ENCODE measurements at regions not wholly inside any gene's neighbourhood (a gene's known extent, or its start where the extent isn't known, plus 50 kb on each side); places are given as distances from the start of the nearest gene placed in this dataset.

DNA sequence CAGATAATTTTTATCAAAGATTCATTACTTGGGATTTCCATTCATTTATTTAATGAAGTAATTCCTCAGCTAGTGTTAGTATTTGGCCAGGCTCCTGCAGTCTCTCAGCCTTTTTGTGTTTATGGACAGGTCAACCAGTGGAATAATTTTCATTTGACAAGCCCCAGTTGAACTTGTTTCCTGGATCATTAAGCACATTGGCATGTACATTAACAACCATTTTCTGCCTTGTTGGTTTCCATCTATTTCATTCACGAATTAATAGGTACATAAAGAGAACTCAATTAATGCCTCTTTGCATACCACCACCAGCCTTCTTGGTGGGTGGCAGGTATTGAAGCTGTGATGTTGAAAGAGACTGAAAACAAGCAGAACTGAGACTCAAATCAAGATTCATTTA is 745.2 kb downstream of the KCNA4 start:
- H3K4me2 ChIP-seq = no peak overlapping the region
- no peak overlapping the region for H3K27ac ChIP-seq
- H3K9ac ChIP-seq = no peak overlapping the region
- H3K9me3 ChIP-seq = no peaks in the 10 kb centered on the region
- no peaks in the 10 kb centered on the region for H3K4me1 ChIP-seq
- no peak overlapping the region for H3K4me3 ChIP-seq
- TF ChIP-seq Cebpa-rat (IDR thresholded peaks at IDR 0.05) = no peak
- H3K27me3 ChIP-seq = no peaks in the 10 kb centered on the region
- no peaks in the 10 kb centered on the region for H4K20me1 ChIP-seq
- no peaks in the 10 kb centered on the region for H3K36me3 ChIP-seq

DNA sequence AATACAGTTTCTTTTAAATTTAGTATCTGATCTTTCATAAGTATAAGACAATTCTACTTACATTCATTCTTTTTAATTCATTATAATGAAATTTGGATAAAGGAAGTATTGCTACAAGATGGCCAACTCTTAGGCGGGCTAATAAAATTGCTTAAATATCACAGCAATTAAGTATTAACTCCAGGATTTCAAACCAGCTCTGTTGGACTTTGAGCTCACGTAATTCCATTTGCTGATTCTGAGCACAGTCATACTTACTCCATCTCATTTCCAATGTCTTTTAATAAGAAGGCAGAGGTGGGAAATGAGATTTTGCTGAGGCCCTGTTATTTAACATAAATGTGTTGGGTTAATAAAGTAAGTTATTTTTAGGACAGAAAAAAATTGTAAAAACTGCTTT is 748.1 kb downstream of the KCNA4 start:
- no peak for TF ChIP-seq Cebpa-rat (IDR thresholded peaks at IDR 0.05)
- H3K4me1 ChIP-seq = no peaks in the 10 kb centered on the region
- H3K4me2 ChIP-seq = no peak overlapping the region
- no peak overlapping the region for H3K9ac ChIP-seq
- no peaks in the 10 kb centered on the region for H3K9me3 ChIP-seq
- no peak overlapping the region for H3K4me3 ChIP-seq
- H3K27me3 ChIP-seq = no peaks in the 10 kb centered on the region
- no peaks in the 10 kb centered on the region for H4K20me1 ChIP-seq
- H3K27ac ChIP-seq = no peak overlapping the region
- H3K36me3 ChIP-seq = no peaks in the 10 kb centered on the region

DNA sequence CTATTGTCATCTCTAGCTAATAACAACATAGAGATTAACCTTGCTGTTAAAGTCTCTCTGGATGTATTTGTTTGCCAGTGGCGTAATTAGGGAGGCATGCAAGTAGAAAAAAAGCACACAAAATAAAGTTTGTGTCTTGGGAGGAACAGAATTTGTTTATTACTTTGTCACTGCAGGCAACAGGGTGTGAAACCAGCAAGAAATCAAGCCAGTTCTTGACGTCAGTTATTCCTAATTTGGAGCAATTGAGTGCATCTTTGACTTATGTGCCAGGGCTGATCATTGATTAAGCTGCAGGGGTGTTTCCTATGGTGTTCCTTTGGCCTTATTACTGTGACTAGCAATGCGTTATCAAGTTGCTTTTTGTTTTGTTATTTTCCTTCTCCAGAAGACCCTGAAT is 751.0 kb downstream of the KCNA4 start:
- Histone ChIP-seq H3K4me1 (peaks cover 9% of the 10 kb centered on the region), H3K27me3 (no peaks in the 10 kb centered on the region), H3K9me3 (no peaks in the 10 kb centered on the region), H4K20me1 (no peaks in the 10 kb centered on the region), H3K4me3 (no peak overlapping the region), H3K9ac (no peak overlapping the region), H3K4me2 (no peak overlapping the region), H3K36me3 (no peaks in the 10 kb centered on the region), H3K27ac (no peak overlapping the region)
- TF ChIP-seq Cebpa-rat (IDR thresholded peaks at IDR 0.05) = no peak

DNA sequence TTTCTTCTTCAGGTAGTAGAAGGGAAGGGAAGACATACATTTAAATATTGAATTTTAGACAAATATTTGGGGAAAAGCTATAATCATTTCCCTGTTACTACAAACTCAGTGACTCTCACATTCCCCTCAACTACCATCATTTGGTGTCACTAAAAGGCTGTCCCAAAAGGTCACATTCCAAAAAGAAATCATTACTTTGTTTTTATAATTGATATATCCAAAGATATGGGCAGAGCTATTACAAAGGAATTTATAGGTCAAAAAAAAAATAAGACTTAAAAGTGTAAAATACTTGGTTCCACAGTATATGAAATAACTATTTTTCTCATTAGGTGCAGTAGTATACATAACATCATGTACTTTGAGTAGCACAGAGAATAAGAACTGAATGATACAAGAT is 751.4 kb downstream of the KCNA4 start:
- Histone ChIP-seq H3K9ac (no peak overlapping the region), H3K4me3 (no peak overlapping the region), H3K36me3 (no peaks in the 10 kb centered on the region), H3K9me3 (no peaks in the 10 kb centered on the region), H3K4me1 (peaks cover 9% of the 10 kb centered on the region), H3K27ac (no peak overlapping the region), H4K20me1 (no peaks in the 10 kb centered on the region), H3K4me2 (no peak overlapping the region), H3K27me3 (no peaks in the 10 kb centered on the region)
- no peak for TF ChIP-seq Cebpa-rat (IDR thresholded peaks at IDR 0.05)

DNA sequence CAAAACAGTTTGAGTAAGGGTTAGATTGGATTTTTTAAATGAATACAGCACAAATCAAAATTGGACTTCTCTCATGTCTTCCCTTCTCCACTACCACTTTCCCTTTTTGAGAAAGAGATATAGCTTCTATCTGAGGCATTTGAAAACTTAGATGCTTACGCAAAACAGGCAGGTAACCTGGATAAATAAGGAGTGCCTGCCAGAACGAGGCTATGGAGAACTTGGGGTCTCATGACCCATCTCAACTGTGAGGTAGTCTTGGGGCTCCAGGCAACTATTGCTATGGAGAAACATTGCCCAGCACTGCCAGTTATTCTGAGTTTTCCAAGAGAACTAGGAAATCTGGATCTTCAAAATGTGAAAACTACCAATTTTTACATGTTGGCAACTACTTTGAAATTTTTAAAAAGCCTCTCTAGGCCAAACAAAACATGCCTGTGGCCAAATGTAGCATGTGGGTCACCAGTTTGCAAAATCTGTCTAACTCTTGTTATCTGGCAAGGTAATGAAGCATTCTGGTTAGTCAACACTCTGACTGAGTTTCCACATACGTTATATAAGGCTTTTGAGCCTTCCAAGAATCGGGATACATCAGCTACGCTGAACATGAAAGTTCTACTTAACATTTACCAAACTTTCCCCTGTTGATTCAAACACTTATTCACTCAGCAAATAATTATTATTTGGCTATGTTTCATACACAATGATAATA is 752.7 kb downstream of the KCNA4 start:
- Histone ChIP-seq H3K27ac (no peak overlapping the region), H3K27me3 (no peaks in the 10 kb centered on the region), H3K4me3 (no peak overlapping the region), H3K36me3 (no peaks in the 10 kb centered on the region), H3K9me3 (no peaks in the 10 kb centered on the region), H3K4me1 (peaks cover 9% of the 10 kb centered on the region), H4K20me1 (no peaks in the 10 kb centered on the region), H3K9ac (no peak overlapping the region), H3K4me2 (no peak overlapping the region)
- no peak for TF ChIP-seq Cebpa-rat (IDR thresholded peaks at IDR 0.05)

DNA sequence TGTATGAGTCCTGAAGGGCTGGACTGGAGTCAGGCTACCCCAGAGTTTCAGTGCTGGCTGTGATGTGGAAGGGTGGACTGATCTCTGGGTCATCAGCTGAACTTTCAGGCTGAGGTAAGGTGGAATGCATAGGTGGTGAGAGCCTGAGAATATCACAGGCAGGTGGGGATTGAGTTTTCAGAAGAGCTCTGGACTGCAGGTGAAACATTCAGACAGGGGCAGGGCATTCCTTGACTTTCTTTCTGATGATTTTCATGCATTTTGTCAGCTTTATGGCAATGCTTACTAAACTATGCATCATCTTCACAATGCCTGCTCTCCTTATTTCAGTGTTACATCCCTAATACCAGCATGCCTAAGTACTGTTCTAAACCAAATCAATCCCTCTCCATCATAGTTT is 755.0 kb downstream of the KCNA4 start:
- no peak overlapping the region for H3K4me3 ChIP-seq
- no peak overlapping the region for H3K9ac ChIP-seq
- H3K27ac ChIP-seq = no peak overlapping the region
- H3K4me1 ChIP-seq = peaks cover 9% of the 10 kb centered on the region
- no peak for TF ChIP-seq Cebpa-rat (IDR thresholded peaks at IDR 0.05)
- H4K20me1 ChIP-seq = no peaks in the 10 kb centered on the region
- H3K4me2 ChIP-seq = peak overlapping the region; percentile 31; the same call in 1 of the 2 replicates
- no peaks in the 10 kb centered on the region for H3K27me3 ChIP-seq
- no peaks in the 10 kb centered on the region for H3K36me3 ChIP-seq
- no peaks in the 10 kb centered on the region for H3K9me3 ChIP-seq

DNA sequence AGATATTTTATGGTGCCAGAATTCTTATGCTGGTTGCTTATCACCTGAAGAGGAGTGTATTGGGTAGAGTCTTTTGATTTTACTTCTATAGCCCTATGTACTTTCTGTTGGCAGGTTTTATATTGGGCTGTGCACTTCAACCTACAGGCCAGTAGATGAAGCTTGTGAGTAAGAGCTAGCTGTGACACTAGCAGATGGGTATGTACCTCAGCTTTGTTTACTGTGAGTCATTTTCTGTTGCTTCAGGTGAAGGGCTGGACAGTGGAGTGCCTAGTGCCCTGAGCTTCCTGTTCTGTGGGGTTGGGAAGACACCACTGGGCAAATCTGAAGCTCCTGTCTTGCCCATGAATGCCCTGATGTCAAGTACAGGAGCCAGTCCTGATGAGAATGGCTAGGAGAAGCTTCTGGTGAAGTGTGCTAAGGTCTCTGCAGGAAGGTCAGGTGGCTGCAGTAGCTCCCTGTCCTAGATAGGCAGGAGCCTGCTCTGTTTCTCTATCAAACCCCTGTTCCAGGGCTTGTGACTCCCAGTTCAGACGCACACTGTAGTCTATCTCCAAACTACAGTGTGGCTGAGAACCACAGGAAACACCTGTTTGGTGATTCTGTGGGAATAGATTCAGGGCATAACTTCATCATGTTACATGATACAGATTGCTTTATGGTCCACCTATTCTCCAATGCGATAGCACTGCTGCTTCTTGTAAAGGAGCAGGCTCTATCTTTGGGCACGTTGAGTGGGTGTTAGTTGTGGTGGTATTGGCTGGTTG is 755.7 kb downstream of the KCNA4 start:
- Histone ChIP-seq H3K9me3 (no peaks in the 10 kb centered on the region), H3K4me2 (peak overlapping the region; percentile 31; the same call in 1 of the 2 replicates), H4K20me1 (no peaks in the 10 kb centered on the region), H3K36me3 (no peaks in the 10 kb centered on the region), H3K4me3 (no peak overlapping the region), H3K4me1 (peaks cover 16% of the 10 kb centered on the region), H3K9ac (no peak overlapping the region), H3K27ac (no peak overlapping the region), H3K27me3 (no peaks in the 10 kb centered on the region)
- no peak for TF ChIP-seq Cebpa-rat (IDR thresholded peaks at IDR 0.05)

DNA sequence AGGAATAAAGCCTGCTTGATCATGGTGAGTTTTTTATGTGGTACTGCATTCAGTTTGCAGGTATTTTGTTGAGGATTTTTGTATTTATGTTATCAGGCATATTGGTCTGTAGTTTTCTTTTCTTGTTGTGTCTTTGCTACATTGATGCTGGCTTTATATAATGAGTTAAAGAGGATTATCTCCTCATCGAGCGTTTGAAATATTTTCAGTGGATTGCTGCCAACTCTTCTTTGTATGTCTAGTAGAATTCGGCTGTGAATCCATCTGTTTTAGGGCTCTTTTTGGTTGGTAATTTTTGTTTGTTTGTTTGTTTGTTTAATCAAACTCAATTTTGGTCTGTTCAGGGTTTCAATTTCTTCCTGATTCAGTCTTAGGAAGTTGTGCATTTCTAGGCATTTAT is 758.4 kb downstream of the KCNA4 start:
- H3K4me3 ChIP-seq = no peak overlapping the region
- H4K20me1 ChIP-seq = no peaks in the 10 kb centered on the region
- H3K4me1 ChIP-seq = peaks cover 31% of the 10 kb centered on the region
- H3K4me2 ChIP-seq = no peak overlapping the region
- H3K9ac ChIP-seq = no peak overlapping the region
- H3K27ac ChIP-seq = no peak overlapping the region
- H3K36me3 ChIP-seq = no peaks in the 10 kb centered on the region
- no peak for TF ChIP-seq Cebpa-rat (IDR thresholded peaks at IDR 0.05)
- H3K9me3 ChIP-seq = no peaks in the 10 kb centered on the region
- H3K27me3 ChIP-seq = no peaks in the 10 kb centered on the region

DNA sequence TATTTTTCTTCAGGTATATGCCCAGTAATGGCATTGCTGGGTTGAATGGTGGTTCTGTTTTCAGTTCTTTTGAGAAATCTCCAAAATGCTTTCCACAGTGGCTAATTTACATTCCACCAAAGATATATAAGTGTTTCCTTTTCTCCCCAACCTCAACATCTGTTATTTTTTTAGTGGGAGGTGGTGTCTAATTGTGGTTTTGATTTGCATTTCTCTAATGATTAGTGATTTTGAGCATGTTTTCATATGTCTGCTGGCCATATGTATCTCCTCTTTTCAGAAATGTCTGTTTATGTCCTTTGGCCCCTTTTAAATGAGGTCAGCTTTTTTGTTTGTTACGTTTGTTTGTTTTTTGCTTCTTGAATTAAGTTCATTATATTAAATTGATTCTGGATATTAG is 760.2 kb downstream of the KCNA4 start:
- Histone ChIP-seq H4K20me1 (no peaks in the 10 kb centered on the region), H3K4me3 (no peak overlapping the region), H3K9ac (no peak overlapping the region), H3K27ac (no peak overlapping the region), H3K27me3 (no peaks in the 10 kb centered on the region), H3K4me1 (peaks cover 32% of the 10 kb centered on the region), H3K9me3 (no peaks in the 10 kb centered on the region), H3K4me2 (peak overlapping the region; percentile 55), H3K36me3 (no peaks in the 10 kb centered on the region)
- no peak for TF ChIP-seq Cebpa-rat (IDR thresholded peaks at IDR 0.05)

DNA sequence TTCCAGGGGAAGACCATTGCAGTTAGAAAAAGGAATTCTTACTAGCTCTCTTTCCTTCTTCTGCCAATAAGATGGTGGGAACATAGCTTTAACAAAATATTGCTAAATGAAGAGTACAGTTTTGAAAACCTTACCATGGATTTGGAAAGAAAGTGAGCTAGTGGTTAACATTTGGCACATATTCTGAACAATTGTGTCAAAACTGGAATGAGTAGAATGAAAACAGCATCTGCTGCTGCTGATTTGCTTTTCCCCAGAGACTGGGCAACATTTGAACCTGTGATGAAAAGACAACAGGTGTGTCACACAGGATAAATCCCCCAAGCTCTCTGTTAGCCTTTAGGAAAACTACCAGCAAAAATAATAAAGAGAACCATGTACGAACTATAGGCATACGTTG is 761.4 kb downstream of the KCNA4 start:
- H3K27ac ChIP-seq = no peak overlapping the region
- H3K9ac ChIP-seq = no peak overlapping the region
- TF ChIP-seq Cebpa-rat (IDR thresholded peaks at IDR 0.05) = no peak
- H3K27me3 ChIP-seq = no peaks in the 10 kb centered on the region
- no peaks in the 10 kb centered on the region for H3K36me3 ChIP-seq
- H4K20me1 ChIP-seq = no peaks in the 10 kb centered on the region
- no peaks in the 10 kb centered on the region for H3K9me3 ChIP-seq
- peak overlapping the region; percentile 55 for H3K4me2 ChIP-seq
- no peak overlapping the region for H3K4me3 ChIP-seq
- H3K4me1 ChIP-seq = peaks cover 28% of the 10 kb centered on the region
